HG03025 (cell line): ENCODE measurements at regions not wholly inside any gene's neighbourhood (a gene's known extent, or its start where the extent isn't known, plus 50 kb on each side); places are given as distances from the start of the nearest gene placed in this dataset.

Experiments
- ATAC-seq: cut with Tn5 transposase; IDR thresholded peaks from one replicate; pipeline ENCODE4 v1.9.1; 2021; ENCODE audit warnings: mild to moderate bottlenecking, moderate library complexity; ENCODE audit not compliant: unreplicated experiment, low FRiP score

DNA sequence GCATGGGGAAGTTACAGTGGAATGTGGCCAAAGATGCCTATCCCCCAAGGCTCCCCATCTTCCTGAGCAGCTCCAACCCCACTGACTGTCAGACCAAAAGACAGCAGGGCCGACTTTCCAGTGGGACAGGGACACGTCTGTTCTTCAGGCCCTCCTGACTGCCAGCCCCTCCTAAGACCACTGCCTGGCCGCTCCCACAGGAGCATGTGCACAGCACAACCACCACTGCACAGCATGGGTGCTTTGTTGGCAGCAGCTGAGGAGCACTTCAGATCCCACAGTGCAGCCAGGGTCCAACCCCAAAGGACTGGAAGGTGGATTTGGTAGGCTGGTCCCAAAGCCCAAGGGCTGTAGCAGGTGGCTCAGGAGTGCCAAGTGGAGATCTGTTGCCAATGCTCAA is 648.3 kb upstream of the BRINP3 start:
- no peak for ATAC-seq

DNA sequence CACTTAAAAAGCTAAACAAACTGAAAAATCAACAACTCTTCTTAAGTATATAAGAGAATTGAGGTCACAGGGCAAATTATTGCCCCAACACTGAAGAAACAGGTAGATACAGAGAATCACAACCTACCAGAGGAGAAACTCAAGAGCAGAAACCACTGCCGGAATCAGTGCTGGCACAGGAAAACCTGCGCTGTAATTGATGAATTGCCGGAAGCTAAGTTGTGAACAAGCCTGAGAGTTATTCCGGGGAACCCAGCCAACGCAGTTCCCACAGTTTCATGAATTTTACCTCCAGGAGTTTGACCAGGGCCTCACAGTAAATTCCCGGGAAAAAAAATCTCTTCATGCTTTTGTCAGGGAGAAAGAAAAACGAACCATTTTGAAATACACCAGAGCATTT is 657.1 kb upstream of the BRINP3 start:
- no peak for ATAC-seq

DNA sequence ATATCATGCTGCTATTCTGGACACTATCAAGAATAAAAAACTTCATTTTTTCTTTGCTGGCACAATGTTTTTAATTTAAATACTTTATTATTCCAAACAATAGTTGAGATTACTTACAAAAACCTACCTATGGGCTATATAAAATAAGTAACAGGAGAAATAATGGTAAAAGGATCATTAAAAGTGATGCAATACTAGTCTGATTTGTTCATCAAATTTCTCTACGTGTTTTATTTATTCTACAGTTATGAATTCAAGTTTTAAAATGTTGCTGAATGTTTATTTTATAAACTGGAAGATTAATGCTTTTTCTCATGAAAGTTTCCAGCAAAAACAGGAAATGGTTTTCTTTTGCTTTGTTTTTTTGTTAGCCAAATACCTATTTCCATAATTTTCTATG is 662.4 kb upstream of the BRINP3 start:
- no peak for ATAC-seq

DNA sequence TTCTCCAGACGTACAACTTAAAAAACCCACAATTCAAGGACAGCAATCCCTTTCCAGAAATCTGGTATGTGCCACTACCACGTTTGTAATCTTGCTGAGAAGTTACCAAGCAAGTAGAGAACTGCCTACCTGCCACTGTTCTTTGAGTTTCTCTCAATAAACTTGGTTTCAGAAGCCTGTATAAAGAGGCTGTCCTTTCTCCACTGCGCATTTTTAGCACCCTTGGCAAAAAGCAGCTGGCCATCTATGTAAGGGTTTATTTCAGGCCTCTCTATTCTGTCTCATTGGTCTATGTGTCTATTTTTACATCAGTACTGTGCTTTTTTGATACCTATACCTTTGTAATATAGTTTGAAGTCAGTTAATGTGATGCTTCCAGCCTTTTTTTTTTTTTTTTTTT is 665.1 kb upstream of the BRINP3 start:
- ATAC-seq: no peak

DNA sequence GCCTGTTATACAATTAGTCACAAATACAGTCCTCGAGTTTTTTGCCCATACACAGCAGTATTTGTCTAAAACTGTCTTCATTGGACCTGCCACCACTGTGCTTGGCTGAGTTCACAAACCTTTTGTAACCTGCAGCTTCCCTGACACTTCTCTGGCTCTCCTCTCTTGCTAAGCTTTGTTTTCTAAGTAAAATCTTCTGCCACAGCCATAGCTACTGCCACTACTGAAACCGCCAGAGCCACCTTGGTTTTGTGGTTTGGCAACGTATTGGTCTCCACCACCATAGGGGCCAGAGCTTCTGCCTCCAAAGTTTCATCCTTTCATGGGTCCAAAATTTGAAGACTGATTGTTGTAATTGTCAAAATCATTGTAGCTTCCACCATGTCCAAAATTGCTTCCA is 668.2 kb upstream of the BRINP3 start:
- no peak for ATAC-seq

DNA sequence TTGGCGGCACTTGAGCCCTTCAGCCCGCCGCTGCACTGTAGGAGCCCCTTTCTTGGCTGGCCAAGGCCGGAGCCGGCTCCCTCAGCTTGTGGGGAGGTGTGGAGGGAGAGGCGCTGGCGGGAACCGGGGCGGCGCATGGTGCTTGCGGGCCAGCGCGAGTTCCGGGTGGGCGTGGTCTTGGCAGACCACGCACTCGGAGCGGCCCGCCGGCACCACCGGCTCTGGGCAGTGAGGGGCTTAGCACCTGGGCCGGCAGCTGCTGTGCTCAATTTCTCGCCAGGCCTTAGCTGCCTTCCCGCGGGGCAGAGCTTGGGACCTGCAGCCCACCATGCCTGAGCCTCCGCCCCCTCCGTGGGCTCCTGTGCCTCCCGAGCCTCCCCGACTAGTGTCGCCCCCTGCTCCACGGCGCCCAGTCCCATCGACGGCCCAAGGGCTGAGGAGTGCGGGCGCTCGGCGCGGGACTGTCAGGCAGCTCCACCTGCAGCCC is 673.7 kb upstream of the BRINP3 start:
- ATAC-seq: no peak

DNA sequence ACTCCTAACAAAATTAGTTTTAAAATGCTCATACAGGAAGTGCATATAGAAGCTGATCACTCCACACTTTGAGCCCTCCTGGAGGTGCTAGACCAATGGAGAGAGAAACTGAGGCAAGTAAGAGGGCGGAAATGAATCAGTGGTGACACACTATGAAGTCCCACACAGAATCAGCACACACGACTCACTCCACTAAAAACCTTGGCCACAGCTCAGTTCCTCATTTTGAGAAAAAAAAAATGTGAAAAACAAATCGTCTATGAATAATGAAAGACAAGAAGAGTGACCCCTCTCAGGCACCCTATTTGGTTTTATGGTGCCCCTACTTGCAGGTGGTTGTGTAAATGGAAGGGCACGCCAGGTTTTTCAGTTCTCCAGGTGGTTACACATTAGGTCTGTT is 675.1 kb upstream of the BRINP3 start:
- no peak for ATAC-seq

DNA sequence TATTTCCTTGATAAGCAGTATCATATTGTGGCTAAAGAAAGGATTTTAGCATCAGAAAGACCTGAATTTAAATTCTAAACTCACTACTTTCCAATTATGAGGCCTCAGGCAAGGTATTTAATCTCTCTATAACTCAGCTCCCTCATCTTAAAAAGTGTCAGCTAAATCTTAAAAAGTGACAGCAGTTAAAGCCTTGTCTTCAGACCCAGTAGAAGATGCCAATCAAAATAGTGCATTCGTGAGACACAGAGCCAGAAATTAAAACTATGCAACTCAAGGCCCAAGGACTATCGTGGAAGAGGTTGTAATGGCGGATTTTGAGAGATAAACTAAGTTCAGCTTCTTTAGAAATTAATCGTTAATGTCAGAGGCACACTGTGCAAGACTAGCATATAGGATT is 677.5 kb upstream of the BRINP3 start:
- no peak for ATAC-seq

DNA sequence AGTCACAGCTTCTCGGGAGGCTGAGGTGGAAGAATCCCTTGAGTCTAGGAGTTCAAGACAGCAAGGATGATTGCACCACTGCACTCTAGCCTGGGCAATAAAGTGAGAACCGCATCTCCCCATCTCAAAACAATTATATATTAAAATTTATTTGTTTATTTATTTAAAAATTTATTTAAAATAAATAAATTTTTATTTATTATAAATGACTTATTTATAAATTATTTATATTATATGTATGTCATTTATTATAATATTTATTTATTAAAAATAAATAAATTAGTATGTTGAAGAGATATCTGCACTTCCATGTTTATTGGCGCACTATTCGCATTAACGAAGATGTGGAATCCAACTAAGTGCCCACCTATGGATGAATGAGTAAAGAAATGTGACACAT is 683.2 kb upstream of the BRINP3 start:
- no peak for ATAC-seq

DNA sequence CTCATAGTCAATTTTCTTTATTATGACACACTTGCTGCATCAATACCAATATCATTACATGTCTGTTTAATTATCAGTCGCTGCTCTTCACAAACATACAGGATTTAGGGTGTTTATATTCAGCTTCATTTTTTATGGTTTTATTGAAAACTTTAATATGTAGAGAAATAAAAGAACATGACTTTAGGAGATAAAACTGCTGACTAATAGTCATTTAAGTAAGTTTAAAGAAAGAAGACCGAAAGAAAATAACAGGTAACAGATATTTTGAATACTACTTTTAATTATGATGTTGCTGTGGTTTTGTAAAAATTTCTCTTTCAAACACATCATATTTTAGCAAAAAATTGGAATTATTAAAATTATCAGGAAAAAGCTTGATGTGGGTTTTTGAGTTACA is 685.1 kb upstream of the BRINP3 start:
- no peak for ATAC-seq

DNA sequence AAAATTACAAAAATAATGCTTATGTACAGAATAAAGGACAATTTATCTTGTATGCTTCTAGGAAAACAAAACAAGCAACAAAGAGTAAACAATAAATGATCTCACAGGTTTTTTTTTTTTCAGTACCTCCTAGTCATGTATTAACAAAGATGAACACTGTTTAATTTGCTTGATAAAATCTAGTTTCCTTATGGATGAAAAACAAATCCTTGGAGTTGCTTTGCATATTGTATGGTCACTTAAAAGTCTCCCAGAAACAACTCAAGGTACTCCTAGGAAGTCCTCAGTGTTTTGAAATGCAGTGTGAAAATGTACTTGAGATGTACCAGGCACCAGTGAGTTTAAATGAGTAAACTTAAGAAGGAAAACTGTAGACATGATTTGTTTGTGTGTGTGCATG is 686.0 kb upstream of the BRINP3 start:
- ATAC-seq: no peak

DNA sequence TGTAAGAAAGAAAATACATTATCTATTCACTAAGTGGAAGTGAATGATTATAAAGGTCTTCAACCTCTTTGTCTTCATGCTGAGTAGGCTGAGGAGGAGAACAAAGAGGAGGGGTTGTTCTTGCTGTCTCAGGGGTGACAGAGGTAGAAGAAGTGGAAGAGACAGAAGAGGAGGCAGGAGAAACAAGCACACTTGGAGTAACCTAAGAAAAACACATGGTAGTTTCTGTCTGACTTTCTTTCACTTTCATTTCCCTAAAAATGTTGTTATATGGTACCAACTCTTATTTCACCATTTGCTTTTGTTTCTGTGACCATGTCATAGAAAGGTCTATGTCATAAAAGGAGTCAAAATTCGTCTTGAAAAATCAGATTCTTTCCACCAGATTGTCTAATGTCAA is 696.6 kb upstream of the BRINP3 start:
- ATAC-seq: peak; percentile 100

DNA sequence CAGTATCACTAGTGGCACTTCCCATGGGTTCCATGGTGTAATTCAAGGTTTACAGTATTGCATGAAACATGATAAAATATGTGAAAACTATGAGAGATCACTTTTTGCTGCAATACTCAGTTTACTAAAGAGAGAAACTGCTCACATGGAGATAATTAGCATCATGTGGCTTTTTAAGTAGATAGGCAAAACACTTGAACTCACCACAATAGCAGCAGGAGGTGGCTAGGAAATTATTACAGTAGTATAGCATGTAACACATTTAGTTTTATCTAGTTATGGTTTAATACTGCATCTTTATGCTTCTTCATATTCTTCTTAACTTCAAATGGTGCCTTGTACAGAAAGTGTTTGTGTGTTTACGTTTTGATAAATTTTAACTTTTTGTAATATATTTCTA is 698.5 kb upstream of the BRINP3 start:
- no peak for ATAC-seq

DNA sequence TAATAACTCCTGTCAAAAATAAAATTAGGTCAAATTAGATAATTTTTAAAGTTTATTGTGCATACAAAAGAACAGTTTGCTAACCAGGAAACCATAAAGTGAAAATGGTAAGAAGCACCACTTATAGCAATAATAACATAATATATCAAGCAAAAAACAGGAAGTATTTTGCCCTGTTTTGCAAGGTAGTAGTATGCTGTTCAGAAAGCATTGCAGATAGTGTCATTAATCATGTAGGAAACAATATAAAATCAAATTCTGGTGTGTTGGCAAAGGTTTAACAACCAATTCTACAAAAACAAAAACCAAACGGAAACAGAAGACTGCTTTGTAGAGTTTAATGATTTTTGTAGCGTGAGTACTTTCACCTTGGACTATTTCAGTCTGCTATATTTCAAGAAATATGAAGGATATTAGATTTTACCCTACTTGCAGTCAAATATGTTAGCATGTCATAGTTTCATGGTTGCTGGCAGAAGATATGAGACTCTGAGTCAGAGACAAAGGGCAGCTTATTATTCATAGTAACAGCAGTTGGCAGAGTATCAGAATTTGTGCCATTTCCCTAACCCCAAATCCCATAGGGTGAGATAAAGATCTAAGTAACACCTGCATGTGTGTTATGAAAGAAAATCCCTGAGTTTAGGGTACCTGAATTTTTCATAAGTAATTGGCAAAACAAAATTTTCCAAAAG is 729.0 kb upstream of the BRINP3 start:
- no peak for ATAC-seq

DNA sequence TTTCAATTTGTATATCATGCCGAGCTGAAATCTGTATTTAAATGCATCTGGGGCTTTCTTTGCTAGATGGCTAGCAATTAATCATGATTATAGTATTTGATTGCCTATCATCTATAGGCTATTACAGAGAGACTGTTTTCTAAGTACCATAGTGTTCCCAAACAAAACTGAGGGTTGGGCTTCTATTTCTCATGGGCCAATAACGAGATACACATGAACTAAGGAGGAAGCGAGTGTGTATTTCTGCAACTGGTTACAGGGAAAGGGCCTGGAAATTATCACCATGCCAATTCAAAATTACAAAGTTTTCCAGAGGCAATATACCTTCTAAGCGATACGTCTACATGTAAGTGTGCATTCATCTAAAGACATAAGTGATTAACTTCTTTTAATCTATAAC is 744.5 kb upstream of the BRINP3 start:
- no peak for ATAC-seq

DNA sequence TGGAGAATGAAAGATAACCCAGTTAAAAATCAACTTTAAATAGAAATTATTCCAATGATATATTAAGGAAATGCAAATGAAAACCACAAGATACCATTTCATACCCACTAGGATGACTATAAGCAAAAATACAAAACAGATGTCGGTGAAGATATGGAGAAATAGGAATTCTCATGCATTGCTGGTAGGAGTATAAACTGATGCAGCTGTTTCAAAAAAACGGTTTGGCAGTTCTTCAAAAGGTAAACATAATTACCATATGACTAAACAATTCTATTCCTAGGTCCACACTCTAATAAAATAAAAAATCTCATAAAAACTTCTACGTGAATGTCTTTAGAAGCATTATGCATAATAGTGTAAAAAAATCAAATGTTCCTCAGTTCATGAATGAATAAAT is 763.3 kb upstream of the BRINP3 start:
- no peak for ATAC-seq

DNA sequence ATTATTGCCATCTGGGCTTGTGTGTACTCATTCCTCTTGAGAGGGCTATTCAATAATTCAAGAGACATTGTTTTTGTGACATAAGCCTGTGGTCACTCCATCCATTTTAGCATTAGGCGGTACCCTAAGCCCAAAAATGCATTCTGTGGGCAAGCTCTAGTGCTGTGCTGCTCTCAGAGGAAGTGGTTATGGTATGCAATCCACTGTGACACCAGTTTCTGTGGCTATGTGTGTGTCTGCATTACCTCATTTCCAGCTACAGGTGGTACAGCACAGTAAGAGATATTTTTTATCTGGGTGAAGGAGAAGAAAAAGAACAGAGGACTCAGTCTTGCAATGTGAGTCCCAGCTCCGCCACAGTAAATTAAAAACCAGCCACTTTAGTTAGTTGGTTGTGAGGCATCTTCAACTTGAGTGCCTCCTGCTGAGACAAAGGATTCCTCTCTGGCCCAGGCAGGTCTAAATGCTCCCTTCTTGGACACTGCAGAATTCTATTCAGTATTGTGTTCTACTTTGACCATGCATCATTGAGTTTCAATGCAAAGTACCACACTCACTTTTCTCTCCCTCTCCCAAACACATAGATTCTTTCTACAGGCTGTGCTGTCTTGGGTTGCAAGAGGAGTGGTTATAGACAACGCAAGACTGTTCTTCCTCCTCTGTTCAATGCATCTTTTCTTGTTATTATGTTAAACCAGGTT is 777.8 kb upstream of the BRINP3 start:
- ATAC-seq: peak; percentile 68

DNA sequence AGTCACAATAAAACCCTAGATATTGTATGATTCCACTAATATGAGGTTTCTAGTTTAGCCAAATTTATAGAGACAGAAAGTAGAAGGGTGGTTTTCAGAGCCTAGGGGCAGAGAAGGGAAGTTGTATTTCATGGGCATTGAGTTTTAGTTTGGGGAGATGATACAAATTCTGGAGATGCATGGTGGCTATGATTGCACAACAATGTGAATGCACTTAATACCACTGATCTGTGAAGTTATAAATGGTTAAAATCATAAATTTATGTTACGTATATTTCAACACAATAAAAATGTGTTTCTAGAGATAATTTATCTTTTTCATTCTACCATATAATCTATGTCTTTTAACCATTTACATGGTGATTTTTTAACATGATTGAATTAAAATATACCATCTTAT is 779.3 kb upstream of the BRINP3 start:
- no peak for ATAC-seq

DNA sequence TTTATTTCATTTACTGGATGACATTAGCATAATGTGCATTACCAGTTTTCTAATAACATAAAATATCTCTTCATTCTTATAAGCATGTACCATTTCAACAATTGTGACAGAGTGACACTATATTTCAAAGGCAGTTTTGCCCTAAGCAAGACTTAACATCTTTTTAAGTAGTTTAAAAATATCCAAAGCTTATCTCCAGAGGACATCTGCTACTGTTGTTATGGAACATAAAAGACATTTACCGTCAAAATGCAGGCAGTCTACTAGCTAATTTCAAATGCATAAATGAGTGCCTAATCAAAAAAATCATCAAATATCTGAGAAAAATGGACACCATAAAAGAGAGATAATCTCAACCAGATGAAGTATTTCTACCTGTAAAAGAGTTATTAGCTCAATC is 782.4 kb upstream of the BRINP3 start:
- no peak for ATAC-seq

DNA sequence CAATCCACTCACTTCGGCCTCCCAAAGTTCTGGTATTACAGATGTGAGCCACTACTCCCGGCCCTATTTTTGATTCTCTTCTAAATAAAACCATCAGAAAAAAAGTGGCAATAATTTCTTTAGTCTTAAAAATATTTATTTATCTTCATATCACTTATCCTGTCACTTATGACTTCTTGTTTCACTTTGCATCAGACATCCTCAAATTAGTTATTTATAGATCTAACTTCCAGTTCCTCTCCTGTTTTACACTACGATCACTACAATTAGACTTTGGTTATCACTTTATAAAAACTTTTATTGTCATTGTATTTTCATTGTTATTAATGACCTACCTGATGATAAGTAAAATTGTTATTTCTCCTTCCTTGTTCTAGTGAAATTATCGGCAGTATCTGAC is 783.4 kb upstream of the BRINP3 start:
- no peak for ATAC-seq

DNA sequence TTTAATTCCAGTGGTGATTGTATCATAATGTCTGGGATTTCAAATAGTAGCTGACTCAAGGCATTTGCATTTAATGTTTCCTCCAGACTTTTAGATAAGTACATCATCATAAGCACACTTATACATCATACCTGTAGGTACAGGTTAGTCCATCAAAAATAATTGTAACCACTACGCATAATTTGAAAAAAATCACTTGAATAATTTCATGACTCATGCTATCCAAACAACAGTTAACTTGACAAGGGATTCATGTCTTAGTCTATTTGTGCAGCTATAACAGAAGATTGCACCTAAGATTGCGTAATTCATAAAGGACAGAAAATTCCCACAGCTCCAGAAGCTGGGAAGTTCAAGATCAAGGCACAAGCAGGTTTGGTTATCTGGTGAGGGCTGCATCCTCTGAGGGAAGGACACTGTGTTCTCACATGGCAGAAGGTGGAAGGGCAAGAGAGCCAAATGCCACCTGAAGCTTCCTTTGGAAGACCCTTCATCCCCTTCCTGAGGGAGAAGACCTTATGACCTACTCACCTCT is 801.7 kb upstream of the BRINP3 start:
- ATAC-seq: no peak

DNA sequence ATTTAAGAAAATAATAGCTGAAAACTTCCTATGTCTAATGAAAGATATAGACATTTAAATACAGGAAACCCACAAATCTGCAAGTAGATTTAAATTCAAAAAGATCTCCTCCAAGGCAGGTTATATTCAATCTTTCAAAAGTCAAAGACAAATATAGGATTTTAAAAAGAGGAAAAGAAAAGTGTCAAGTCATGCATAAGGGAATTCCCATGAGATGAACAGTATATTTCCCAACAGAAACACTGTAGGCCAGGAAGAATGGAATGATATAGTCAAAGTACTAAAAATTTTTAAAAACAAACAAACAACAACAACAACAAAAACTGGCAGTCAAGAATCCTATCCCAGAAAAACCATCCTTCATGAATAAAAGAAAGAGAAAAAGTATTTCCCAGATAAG is 806.5 kb upstream of the BRINP3 start:
- ATAC-seq: no peak
